ENCODE measurements at regions not wholly inside any gene's neighbourhood (a gene's known extent, or its start where the extent isn't known, plus 50 kb on each side); places are given as distances from the start of the nearest gene placed in this dataset.

GRCh38 chr1:221987860-221988520 is 246.1 kb upstream of the DUSP10 start:
- TF ChIP-seq POLR2A (IDR thresholded peaks at IDR 0.05), result no peak
- no peak for TF ChIP-seq CTCF (IDR thresholded peaks at IDR 0.05 in 8 of 11, conservative IDR thresholded peaks at IDR 0.05 in 3 of 11)
